ENCODE measurements at regions not wholly inside any gene's neighbourhood (a gene's known extent, or its start where the extent isn't known, plus 50 kb on each side); places are given as distances from the start of the nearest gene placed in this dataset.

GRCh38 chr7:94080551-94080950 is 76.4 kb upstream of the BET1 start:
- no peak for TF ChIP-seq POLR2AphosphoS5 (IDR thresholded peaks at IDR 0.05; ENCODE audit: low read depth, low read length)
- TF ChIP-seq POLR2A (IDR thresholded peaks at IDR 0.05; ENCODE audit: low read depth, low read length): no peak
- no peak for TF ChIP-seq TAF1 (IDR thresholded peaks at IDR 0.05; ENCODE audit: borderline replicate concordance, low read depth, low read length)
- FAIRE-seq: no peak
- DNase-seq (ENCODE audit: insufficient read length): no peak

- DNase-seq (ENCODE audit: insufficient read length): no peak
- no peak for TF ChIP-seq POLR2AphosphoS5 (IDR thresholded peaks at IDR 0.05; ENCODE audit: low read depth, low read length)
- TF ChIP-seq TAF1 (IDR thresholded peaks at IDR 0.05; ENCODE audit: borderline replicate concordance, low read depth, low read length): no peak
- no peak for TF ChIP-seq POLR2A (IDR thresholded peaks at IDR 0.05; ENCODE audit: low read depth, low read length)
- no peak for FAIRE-seq
Measured at GRCh38 chr7:94082126-94082525, 78.0 kb upstream of the BET1 start.

DNA sequence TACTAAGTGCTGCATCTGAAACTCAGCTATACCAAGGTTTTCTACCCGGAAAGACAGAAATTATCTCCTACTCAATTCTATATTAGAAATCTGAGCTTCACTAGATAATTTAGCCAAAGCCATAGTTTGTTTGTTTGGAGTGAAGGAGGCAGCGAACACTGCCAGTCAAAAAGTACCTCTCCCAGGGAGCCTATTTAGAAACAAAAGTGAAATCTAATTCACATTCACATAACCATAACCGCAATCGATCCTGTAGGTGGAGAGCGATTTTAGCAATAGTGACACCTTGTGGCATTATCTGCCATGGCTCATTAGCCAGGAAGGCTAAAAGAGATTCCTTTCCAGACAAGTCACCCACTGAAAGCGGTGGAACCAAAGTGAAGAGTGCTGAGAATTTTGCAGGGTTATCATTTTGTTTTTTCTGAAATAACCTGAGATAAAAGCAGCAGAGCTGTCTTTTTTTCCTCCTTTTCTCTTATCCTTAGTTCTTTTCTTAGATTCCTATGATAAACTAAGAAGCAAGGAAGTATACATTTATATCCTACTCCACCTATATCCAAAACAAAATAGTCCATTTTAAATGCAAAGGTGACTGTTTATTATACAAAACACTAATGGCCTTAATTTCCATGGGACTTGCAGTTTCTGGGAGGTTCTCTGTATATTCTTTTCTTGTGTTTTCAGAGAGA is 83.7 kb upstream of the BET1 start:
- DNase-seq (ENCODE audit: insufficient read length) (peak; percentile 26), FAIRE-seq (peak; percentile 81)
- TF ChIP-seq TAF1 (IDR thresholded peaks at IDR 0.05; ENCODE audit: borderline replicate concordance, low read depth, low read length) (no peak), POLR2AphosphoS5 (IDR thresholded peaks at IDR 0.05; ENCODE audit: low read depth, low read length) (no peak), POLR2A (IDR thresholded peaks at IDR 0.05; ENCODE audit: low read depth, low read length) (no peak)

GRCh38 chr7:94088560-94088959 is 84.4 kb upstream of the BET1 start:
- no peak for FAIRE-seq

GRCh38 chr7:94089806-94090205 is 85.7 kb upstream of the BET1 start:
- no peak for DNase-seq (ENCODE audit: insufficient read length)
- TF ChIP-seq TAF1 (IDR thresholded peaks at IDR 0.05; ENCODE audit: borderline replicate concordance, low read depth, low read length) (no peak), POLR2AphosphoS5 (IDR thresholded peaks at IDR 0.05; ENCODE audit: low read depth, low read length) (no peak), POLR2A (IDR thresholded peaks at IDR 0.05; ENCODE audit: low read depth, low read length) (no peak)
- FAIRE-seq: no peak

More at GRCh38 chr7:94088560-94088959, 84.4 kb upstream of the BET1 start:
- TF ChIP-seq POLR2A (IDR thresholded peaks at IDR 0.05; ENCODE audit: low read depth, low read length) (no peak), POLR2AphosphoS5 (IDR thresholded peaks at IDR 0.05; ENCODE audit: low read depth, low read length) (no peak), TAF1 (IDR thresholded peaks at IDR 0.05; ENCODE audit: borderline replicate concordance, low read depth, low read length) (no peak)
- no peak for DNase-seq (ENCODE audit: insufficient read length)

- no peak for FAIRE-seq
- no peak for DNase-seq (ENCODE audit: insufficient read length)
- no peak for TF ChIP-seq TAF1 (IDR thresholded peaks at IDR 0.05; ENCODE audit: borderline replicate concordance, low read depth, low read length)
- TF ChIP-seq POLR2AphosphoS5 (IDR thresholded peaks at IDR 0.05; ENCODE audit: low read depth, low read length): no peak
- TF ChIP-seq POLR2A (IDR thresholded peaks at IDR 0.05; ENCODE audit: low read depth, low read length): no peak
Measured at GRCh38 chr7:94092980-94093379, 88.8 kb upstream of the BET1 start.

DNA sequence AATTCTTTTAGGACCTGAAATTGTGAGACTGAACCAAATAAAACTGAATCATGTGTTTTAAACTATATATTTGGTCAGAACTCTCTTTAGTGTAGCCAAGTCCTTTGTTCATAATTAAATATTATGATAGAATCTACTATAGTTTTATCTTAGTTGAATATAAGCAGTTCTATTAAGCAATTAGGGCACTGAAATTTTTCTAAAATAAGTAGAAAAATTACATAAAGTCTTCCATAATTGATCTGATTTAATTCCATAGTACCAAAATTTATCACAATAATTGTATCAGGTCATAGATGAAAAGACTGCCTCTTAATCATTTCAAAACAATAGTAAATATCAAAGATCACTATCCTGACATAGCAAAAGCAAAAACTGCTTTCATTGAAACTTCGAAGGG is 90.1 kb upstream of the BET1 start:
- TF ChIP-seq TAF1 (IDR thresholded peaks at IDR 0.05; ENCODE audit: borderline replicate concordance, low read depth, low read length) (no peak), POLR2A (IDR thresholded peaks at IDR 0.05; ENCODE audit: low read depth, low read length) (no peak), POLR2AphosphoS5 (IDR thresholded peaks at IDR 0.05; ENCODE audit: low read depth, low read length) (no peak)
- FAIRE-seq (no peak), DNase-seq (ENCODE audit: insufficient read length) (no peak)

DNA sequence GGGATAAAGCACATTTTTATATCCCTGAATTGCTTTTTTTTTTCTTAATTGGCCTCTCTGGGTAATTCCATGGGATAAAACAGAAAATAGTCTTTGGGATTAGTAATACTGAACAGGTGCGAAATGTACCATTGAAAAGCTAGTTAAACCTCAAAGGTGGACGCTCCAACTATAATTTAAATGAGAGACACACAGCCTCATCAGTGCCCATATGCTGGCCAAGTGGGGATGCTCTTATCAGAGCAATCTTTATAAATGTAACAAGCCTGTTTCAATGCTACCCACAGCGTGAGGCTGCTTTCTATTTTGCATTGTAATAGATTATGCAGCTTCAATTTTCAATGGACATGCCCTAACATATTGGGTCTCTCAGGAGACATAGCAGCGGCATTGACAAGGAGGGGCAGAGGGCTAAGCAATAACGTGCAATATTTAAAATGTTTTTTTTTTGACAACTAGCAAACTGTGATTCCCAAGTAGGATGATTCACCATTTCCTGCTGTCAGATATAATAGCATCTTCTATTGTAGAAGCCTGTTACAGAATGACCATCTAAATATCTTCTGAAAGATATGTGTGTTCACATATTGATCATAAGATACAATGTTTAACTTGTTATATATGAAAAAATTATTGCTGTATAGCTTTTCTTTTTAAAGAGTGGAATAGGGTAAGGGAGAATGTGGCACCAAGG is 91.3 kb upstream of the BET1 start:
- no peak for TF ChIP-seq TAF1 (IDR thresholded peaks at IDR 0.05; ENCODE audit: borderline replicate concordance, low read depth, low read length)
- TF ChIP-seq POLR2AphosphoS5 (IDR thresholded peaks at IDR 0.05; ENCODE audit: low read depth, low read length): no peak
- no peak for TF ChIP-seq POLR2A (IDR thresholded peaks at IDR 0.05; ENCODE audit: low read depth, low read length)
- FAIRE-seq (no peak), DNase-seq (ENCODE audit: insufficient read length) (no peak)

GRCh38 chr7:94099679-94100078 is 95.5 kb upstream of the BET1 start:
- no peak for DNase-seq (ENCODE audit: insufficient read length)
- TF ChIP-seq POLR2AphosphoS5 (IDR thresholded peaks at IDR 0.05; ENCODE audit: low read depth, low read length) (no peak), TAF1 (IDR thresholded peaks at IDR 0.05; ENCODE audit: borderline replicate concordance, low read depth, low read length) (no peak), POLR2A (IDR thresholded peaks at IDR 0.05; ENCODE audit: low read depth, low read length) (no peak)
- no peak for FAIRE-seq

GRCh38 chr7:94100723-94101345 is 96.7 kb upstream of the BET1 start:
- no peak for TF ChIP-seq POLR2AphosphoS5 (IDR thresholded peaks at IDR 0.05; ENCODE audit: low read depth, low read length)
- no peak for TF ChIP-seq TAF1 (IDR thresholded peaks at IDR 0.05; ENCODE audit: borderline replicate concordance, low read depth, low read length)
- no peak for TF ChIP-seq POLR2A (IDR thresholded peaks at IDR 0.05; ENCODE audit: low read depth, low read length)
- DNase-seq (ENCODE audit: insufficient read length): no peak
- no peak for FAIRE-seq

DNA sequence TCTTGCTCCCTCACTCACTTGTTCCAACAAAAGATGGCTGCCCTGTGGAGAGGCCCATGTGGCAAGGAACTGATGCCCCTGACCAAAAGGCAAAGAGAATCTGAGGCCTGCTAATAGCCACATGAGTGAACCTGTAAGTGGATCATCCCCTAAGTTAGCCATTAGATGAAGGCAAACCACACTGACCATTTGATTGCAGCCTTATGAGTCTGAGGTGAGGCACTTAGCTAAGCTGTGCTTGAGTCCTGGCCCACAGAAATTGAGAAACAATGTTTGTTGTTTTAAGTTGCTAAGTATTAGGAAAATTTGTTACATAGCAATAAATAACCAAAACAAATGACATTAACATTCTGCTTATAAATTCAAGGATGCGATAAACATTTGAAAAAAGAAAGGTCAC is 100.1 kb upstream of the BET1 start:
- DNase-seq (ENCODE audit: insufficient read length) (no peak), FAIRE-seq (no peak)
- TF ChIP-seq TAF1 (IDR thresholded peaks at IDR 0.05; ENCODE audit: borderline replicate concordance, low read depth, low read length): no peak
- TF ChIP-seq POLR2AphosphoS5 (IDR thresholded peaks at IDR 0.05; ENCODE audit: low read depth, low read length): no peak
- no peak for TF ChIP-seq POLR2A (IDR thresholded peaks at IDR 0.05; ENCODE audit: low read depth, low read length)
